Activated T-cell treated with anti-CD3 and anti-CD28 coated beads for 1 hour (primary cell): ENCODE measurements at regions not wholly inside any gene's neighbourhood (a gene's known extent, or its start where the extent isn't known, plus 50 kb on each side); places are given as distances from the start of the nearest gene placed in this dataset.
"Not testable (repeated sequence)": the region's sequence is repeated elsewhere in the genome, so short reads cannot be mapped to it uniquely, and the experiment has no call there.

Source experiments
- DNase-seq: peaks from one replicate; pipeline ENCODE4 v3.0.0-alpha.2; 2020; ENCODE audit warnings: low read depth

- no peak for DNase-seq
Observed at GRCh38 chr2:236903978-236904377, 181.7 kb upstream of the COPS8 start.

GRCh38 chr2:236904389-236905263 lies 181.1 kb upstream of the COPS8 start:
- DNase-seq: no peak

- DNase-seq: no peak
Observed at GRCh38 chr2:236905976-236906375, 179.7 kb upstream of the COPS8 start.

GRCh38 chr2:236908439-236909192 lies 177.1 kb upstream of the COPS8 start:
- DNase-seq: no peak

GRCh38 chr2:236909193-236909504 lies 176.5 kb upstream of the COPS8 start:
- no peak for DNase-seq

GRCh38 chr2:236909802-236910201 lies 175.9 kb upstream of the COPS8 start:
- DNase-seq: no peak

GRCh38 chr2:236910781-236911495 lies 174.8 kb upstream of the COPS8 start:
- no peak for DNase-seq

GRCh38 chr2:236912326-236913120 lies 173.2 kb upstream of the COPS8 start:
- no peak for DNase-seq

GRCh38 chr2:236915186-236915585 lies 170.5 kb upstream of the COPS8 start:
- DNase-seq: no peak

- DNase-seq: no peak
Observed at GRCh38 chr2:236915726-236916125, 170.0 kb upstream of the COPS8 start.

- DNase-seq: no peak
Observed at GRCh38 chr2:236916181-236916580, 169.5 kb upstream of the COPS8 start.

- no peak for DNase-seq
Observed at GRCh38 chr2:236916651-236917050, 169.0 kb upstream of the COPS8 start.

- DNase-seq: no peak
Observed at GRCh38 chr2:236917164-236917563, 168.5 kb upstream of the COPS8 start.

GRCh38 chr2:236918545-236918944 lies 167.1 kb upstream of the COPS8 start:
- no peak for DNase-seq

GRCh38 chr2:236919209-236919608 lies 166.5 kb upstream of the COPS8 start:
- DNase-seq: no peak

- DNase-seq: not testable (repeated sequence)
Observed at GRCh38 chr2:236919801-236920379, 165.8 kb upstream of the COPS8 start.

GRCh38 chr2:236922061-236922460 lies 163.6 kb upstream of the COPS8 start:
- no peak for DNase-seq

- no peak for DNase-seq
Observed at GRCh38 chr2:236928380-236929037, 157.2 kb upstream of the COPS8 start.

GRCh38 chr2:236932831-236933361 lies 152.8 kb upstream of the COPS8 start:
- DNase-seq: no peak

- no peak for DNase-seq
Observed at GRCh38 chr2:236934166-236934565, 151.5 kb upstream of the COPS8 start.

GRCh38 chr2:236934656-236935055 lies 151.0 kb upstream of the COPS8 start:
- DNase-seq: no peak
